ENCODE measurements at regions not wholly inside any gene's neighbourhood (a gene's known extent, or its start where the extent isn't known, plus 50 kb on each side); places are given as distances from the start of the nearest gene placed in this dataset.

DNA sequence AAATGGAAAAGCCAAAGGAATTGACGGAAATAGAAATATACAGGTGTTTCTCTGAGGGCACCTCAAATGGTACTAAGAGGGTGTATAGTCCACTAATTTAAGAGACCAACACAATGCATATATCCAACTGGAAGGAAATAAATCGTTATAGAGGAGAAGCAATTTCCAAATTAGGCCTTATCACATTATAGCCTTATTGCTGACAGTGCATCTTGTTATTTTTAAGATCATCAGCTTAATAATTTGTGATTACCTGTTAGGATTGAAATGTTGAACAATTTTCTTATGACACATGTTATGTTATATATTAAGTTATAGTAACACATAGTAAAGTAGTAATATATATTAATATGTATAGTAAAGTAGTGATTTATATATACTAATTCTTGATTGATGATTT is 915.7 kb upstream of the PCDH9 start:
- DNase-seq (ENCODE audit: low spot score): no peak

DNA sequence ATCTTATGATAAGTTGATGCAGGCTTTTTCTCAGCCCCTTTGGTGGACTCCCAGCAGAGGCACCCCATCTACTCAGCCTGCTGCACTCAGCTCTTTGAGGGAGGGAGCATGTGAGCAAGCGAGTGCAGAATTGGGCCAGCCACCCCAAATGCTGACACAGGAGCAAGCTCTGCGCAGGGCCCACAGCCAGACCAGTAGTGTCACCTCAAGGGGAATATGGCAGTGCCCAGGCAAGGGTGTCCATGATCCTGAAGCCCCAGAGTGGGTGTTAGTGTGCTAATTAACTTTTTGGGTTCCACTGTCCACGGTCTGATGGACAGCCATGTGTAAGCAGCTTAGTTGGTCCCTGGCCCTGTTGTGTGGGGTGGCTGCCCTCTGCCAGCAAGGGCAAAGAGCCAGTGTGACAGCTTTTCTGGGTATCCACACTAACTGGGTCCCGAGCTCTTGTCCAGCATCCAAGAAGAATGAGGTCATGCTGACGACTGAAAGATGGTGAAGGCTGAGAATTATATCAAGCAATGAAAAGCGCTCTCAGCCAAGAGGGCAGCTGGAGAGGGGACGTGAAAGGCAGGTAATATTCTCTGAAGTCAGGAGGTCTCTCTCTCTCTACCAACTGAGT is 898.3 kb upstream of the PCDH9 start:
- DNase-seq (ENCODE audit: low spot score): no peak

DNA sequence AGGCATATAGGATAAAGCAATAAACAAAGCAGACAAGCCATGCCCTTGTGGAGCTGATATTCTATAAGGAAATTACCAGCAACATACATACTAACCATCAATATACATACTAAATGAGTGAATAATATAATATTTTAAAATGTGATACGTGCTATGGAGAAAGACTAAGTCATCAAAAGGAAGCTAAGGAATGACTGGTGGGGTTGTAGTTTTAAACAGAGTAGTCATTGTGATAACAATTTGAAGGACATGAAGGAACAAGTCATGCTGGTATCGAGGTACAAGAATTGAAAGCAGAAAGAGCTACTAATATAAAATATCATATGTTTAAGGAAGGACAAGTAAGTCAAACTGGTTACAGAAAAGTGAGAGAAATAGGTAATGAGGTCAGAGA is 894.9 kb upstream of the PCDH9 start:
- DNase-seq (ENCODE audit: low spot score): no peak

DNA sequence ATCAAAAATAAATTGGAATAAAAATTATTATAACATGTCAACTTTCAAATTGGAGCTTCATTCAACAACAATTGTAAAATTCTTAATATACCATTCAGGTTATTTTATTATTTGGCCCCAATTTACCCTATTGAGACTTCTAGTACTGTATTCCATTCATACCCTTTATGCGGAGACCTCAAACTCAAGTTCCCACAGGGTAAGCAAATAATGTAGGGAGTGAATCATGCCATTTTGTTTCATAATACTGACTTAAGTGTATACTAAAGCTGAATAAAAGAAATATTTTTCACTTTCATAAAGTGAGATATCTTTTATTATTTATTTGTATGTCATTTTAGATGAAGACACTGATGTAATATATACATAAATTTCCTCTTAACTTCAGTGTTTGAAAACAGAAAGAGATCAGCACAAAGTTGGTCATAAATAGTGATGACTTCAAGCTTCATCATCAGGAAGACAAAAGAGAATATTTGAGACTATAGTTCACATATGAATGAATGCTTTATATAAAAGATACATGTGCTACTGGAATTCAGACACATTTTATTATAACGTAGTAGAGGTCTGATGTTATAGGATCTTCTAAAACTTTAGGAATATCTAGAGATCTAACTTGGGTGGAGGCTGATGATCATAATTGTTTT is 894.4 kb upstream of the PCDH9 start:
- no peak for DNase-seq (ENCODE audit: low spot score)

DNA sequence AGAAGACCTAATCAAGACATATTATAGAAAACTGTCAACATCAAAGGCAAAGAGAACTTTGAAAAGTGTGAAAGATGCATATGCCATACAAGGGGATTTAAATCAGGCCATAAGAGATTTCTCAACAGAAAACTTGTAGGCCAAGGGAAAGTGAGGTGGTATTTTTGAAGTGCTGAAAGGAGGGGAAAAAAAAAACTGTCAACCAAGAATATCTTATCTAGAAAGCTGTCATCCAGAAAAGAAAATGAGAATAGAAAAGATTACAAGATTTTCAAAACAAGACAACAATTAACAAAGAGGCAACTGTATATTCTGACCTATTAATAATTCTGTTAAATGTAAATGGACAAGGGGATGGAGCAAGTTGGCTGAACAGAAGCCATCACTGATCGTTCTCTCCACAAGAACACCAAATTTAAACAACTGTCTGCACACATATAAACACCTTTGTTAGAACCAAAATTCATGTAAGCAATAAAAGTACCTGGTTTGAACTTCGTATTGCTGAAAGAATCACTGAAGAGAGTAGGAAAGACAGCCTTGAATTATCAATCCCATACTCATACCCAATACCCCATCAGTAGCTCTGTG is 880.1 kb upstream of the PCDH9 start:
- no peak for DNase-seq (ENCODE audit: low spot score)

DNA sequence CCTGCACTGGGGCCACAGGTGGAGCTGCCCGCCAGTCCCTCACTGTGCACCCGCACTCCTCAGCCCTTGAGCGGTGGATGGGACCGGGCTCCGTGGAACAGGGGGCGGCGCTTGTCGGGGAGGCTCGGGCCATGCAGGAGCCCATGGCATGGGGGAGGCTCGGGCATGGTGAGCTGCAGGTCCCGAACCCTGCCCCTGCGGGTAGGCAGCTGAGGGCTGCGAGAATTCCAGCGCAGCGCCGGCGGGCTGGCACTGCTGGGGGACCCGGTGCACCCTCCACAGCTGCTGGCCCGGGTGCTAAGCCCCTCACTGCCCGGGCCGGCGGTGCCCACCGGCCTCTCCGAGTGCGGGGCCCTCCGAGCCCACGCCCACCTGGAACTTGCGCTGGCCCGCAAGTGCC is 877.5 kb upstream of the PCDH9 start:
- no peak for DNase-seq (ENCODE audit: low spot score)

DNA sequence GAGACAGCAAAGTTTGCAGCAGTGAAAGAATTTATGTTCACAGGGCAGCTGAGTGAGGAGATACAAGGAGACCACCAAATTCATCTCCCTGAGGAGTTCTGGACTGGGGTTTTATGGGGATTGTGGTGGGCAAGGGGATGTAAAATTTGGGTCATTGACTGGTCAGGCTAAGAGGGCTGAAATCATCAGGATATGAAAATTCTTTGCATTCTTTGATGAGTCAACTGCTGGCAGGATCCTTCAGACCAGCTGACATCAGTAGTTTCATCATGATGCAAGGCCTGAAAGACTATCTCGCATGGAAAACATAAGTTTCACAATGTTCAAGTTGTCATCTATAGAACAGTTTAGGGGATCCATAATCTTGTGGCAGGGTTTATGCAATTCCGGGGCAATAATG is 869.5 kb upstream of the PCDH9 start:
- no peak for DNase-seq (ENCODE audit: low spot score)

DNA sequence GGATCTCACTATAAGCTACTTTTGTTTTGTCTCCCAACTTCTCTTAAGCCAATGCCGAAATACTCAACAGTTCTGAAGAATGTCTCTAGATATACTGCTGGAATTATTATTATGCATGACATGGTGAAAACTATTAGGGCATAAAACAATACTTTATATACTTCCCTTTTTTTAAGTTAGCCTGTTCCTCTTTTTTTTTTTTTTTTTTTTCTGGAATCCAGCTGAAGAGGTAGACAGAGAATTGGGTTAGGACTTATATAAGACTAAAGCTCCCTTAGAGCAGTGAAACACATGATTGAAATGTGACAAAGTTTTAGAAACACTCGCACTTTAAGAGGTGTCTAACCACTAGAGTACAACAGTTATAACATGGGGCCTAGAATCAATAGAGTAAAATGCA is 850.9 kb upstream of the PCDH9 start:
- DNase-seq (ENCODE audit: low spot score): no peak

DNA sequence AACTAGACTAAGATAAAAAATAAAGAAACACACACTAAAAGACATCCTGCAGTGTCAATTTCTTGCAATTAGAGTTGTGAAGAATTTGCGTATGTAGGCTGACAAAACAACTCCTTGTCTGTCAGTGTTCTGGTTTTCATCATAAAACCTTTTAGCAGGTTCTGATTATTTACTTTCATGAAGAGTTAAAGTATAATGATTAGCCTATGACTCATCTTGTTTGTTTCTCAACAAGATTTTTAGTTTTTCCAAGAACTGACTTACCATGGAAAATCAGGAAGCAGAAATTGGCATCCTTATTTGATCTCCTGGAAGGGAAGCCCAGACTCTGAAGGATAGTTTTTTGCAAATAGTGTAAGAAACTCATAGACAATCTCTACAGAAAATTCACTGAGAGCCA is 848.7 kb upstream of the PCDH9 start:
- DNase-seq (ENCODE audit: low spot score): no peak

DNA sequence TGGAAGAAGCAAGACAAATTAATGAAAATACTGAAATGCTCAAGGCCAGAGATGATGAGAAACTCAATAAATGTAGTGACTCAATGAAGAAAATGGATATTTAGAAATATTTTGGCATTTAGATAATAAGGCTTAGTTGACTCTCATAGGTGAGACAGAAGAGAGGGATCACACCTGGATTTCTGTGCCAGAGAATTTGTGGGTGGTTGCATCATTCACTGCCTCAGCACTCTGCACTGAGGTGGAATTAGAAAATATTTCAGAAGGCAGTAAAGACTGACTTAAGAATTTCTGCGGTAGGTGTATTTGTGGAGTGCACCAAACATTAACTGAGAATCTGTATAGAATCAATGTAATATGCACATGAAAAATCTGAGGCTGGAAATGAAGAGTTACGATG is 848.3 kb upstream of the PCDH9 start:
- DNase-seq (ENCODE audit: low spot score): no peak

DNA sequence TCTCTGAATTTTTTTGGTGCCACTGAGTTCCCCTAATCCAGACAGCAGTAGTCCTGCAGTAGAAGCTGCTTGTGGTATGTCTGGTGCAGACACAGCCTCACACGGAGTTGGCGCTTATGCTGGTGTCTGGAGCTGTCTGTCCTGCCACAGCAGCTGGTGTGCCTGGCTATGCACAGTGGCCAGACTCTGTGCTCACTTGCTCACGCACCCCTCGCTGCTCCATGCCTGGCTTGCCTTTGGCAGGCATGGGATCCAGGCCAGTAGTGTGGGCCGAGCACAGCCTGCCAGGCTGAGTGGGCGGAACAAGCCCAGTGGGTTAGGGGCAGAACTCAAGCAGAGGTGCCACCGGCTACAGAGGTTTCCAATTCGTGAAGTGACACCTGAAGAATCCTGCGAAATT is 845.9 kb upstream of the PCDH9 start:
- no peak for DNase-seq (ENCODE audit: low spot score)

DNA sequence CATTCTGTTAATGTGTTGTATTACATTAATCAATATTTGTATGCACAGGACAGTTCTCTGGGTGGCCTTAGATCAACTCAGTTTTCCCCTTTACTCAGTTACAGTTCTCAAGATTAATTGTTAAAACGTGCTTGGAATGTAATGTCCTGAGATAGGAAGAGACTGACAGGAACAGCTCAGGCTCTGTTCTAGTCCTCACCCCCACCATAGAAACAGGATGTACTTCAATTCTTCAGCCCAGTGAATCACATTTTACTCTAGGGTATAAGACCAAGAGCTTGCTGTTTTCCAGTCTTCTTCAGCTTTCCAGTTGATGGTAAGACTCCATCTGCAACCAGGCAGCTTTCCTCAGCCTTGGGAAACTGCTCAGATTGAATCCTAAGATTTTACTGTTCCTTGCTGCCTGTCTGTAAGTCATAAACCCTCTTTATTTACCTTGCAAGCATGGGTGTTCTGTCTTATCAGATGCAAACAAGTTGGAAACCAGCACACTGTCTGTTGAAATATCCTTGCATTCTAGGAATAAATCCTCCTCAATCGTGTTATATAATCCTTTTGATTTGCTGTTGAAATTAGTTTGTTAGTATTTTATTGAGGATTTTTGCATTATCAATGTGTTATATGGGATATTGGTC is 836.9 kb upstream of the PCDH9 start:
- DNase-seq (ENCODE audit: low spot score): no peak

DNA sequence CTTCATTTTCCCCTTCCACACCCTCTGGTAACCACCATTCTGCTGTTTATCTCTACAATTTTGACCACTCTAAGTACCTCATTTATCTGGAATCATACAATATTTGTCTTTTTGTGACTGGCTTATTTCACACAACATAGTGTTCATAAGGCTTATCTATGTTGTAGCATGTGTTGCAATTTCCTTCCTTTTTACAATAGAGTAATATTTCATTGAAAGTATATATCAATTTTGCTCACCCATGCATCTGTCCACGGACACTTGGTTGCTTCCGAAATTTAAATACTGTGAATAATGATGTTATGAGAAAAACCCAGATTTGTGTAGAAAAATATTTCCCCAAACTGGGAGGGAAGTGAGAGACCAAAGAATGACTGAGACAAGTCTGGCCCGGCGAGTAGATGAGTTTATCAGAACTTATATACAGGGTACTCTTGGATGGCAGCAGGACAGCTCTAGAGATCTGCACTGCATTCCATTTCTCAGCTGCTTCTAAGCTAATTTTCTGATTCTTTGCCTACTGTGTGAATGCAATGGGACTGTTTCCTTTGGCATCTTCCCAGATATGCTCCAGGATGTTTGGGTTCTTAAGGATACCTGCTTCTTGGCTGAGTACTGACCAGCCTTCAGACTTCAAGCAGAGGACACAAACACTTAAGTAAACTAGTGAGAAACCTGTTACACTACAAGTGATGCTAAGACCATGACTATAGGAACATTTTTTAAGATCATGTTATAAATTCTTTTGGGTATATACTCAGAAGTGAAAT is 834.0 kb upstream of the PCDH9 start:
- DNase-seq (ENCODE audit: low spot score): no peak

DNA sequence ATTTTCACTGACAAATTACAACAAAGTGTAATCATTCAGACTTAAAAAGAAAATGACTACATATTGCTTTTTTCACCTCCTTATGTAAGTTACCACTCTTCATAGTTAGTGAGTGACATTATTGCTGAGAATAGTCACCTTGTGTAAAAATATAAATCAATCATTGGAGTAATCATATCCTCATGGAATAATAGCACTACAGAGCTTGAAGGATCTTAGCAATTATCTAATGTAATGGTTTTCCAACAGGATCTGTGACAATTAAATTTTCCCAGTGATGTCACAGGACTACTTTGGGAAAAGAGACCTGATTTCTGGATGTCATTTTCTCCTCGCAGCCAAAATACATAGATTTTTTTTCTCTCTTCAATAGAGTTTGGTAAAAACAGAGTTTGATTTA is 833.0 kb upstream of the PCDH9 start:
- no peak for DNase-seq (ENCODE audit: low spot score)

DNA sequence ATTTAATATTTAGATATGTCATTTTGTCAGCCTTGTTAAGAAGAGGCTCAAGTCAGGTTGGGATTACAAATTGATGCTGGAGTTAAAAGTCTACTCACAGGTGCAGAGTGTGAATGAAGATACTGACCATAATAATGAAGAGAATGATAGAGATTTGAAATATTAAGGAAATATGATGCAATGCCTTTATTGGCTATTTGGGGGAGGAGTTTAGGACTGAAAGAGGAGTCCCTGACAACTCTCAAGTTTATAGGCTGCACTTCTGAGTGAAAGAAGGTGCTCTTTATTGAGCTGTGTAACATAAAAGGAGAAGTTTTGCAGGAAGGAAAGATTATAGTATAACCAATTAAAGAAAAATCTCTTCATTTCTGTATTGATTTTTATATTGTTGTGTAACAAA is 827.7 kb upstream of the PCDH9 start:
- no peak for DNase-seq (ENCODE audit: low spot score)

DNA sequence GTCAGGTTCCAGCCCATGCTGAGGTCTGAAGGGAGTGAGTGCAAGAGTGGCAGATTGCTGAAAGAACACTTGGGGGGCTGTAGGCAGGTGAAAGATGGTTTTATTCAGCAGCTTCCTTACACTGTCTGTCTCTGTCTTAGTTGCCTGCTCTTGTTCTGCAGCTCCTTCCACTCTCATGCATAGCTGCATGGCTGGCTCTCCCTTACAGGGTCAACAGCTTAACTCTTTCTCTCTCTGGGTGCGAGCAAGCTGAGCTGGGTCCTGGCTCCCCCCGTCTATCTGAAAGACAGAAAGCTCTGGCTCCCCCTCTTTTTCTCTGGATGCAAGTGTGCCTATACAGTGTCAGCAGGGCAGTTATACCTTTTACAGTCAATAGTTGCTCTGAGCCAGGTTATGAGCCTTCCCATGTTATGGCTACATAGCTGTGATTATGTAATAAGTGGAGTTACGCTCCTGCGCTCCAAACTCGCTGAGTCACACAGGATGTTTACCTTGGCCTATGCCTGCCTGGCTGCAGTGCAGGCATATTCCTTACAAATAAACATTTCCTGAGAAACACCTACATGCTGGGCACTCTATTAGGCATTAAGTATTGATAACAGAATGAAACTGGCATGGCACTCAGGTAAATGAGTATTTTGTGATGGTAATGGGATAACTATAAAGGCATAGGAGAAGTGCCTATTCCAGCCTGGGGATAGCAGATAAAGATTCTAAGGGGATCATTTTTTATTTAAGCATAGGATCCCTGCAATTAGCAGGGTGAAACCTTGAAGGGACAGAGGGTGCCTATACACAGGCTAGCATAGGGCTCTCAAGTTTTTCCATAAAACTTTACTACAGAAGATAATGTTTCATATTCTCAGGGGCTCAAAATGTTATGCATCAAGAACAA is 826.9 kb upstream of the PCDH9 start:
- no peak for DNase-seq (ENCODE audit: low spot score)

DNA sequence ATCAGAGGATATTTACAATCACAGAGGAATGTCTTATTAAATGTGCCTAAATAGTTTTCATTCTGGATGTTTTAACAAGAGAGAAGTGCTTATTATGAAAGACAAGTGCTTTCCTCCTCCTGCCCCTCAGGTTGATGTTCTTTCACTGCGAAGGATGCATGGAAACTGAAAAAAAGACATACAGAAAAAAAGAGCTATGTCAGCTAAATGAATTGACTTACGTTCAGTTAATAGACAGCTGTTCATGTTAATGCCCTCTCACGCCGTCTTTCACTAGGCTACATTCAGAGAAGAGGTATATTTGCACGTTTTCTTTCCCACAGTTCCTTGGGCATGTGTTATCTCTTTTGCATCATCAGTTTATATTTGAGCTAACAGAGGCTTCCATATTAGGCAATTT is 821.8 kb upstream of the PCDH9 start:
- no peak for DNase-seq (ENCODE audit: low spot score)

DNA sequence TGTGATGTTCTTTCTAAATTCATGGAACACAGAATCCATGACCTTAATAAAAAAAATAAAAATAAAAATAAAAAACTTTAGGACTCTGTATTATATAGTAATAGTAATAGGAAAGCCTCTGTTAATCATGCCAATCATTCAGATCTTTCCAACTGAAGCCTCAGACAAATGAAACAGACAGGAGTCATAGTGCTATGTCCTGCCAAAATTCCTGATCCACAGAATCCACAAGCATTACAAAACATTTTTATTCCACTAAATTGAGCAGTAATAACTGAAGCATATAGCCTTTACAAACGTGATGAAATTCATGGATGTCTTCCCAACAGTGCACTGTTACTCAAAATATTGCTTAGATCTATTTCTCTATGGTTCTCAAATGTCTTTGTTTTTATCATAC is 820.6 kb upstream of the PCDH9 start:
- DNase-seq (ENCODE audit: low spot score): no peak

DNA sequence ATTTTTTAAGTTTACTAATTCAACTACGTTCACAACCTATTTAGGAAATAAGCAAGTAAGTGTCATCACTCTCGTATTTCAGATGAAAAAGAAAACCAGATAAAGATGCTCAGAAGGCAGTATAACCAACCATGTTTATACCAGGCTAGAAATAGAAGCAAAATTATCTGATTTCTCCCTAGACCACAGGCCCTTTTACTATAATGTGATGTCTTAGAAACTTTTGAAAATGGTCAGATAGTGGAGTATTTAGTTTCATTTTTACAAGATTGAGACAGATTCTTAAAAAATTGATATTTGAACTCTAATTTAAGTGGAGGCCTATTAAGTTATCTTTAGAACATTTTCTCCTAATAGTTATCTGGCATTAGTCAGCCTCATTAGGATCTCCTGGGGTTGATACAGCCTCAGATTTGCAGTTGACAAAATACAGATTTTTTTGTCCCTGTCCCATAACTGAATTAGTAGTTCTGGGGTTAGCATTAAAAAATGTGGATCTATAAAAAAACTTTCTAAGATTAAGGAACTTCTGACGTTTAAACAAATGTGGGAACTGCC is 818.7 kb upstream of the PCDH9 start:
- DNase-seq (ENCODE audit: low spot score): no peak

DNA sequence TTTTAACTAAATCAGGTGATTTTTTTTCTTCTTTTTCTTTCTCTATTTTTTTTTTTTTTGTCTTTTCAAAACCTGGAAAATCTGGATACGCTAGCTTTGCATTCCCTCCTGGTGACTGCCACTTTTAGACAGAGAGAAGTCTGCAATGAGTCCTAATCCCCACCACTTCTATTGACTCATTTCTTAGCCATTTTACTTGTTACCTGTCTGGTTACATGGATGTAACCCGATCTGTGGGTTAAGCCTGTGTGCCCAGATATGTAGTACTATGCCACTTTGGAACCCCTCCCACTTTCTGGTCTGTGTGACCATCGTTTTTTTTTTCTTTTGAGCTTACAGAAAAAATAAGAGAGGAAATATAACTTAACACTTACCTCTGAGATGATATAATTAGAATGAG is 817.8 kb upstream of the PCDH9 start:
- peak; percentile 10 for DNase-seq (ENCODE audit: low spot score)

DNA sequence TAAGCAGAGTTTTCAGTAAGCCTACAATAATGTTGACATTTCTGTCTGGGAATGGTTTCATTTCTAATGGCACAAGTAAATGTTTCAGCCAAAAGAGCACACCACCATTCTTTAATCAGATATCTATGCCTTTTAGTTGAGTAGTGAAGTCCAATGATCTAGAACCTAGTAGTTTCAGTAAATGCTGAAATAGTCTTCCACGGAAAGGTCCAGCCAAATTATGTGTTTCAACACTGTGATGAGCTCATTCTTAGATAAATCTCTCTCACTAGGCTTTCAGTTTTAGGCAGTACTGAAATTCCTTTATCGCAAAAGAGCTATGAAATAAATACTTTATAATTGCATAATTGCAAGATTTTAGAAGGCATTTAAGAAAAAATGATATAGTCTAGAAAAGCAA is 816.8 kb upstream of the PCDH9 start:
- no peak for DNase-seq (ENCODE audit: low spot score)
